Lung (tissue), 11 donors: ENCODE measurements at regions not wholly inside any gene's neighbourhood (a gene's known extent, or its start where the extent isn't known, plus 50 kb on each side); places are given as distances from the start of the nearest gene placed in this dataset.

Source experiments
- ATAC-seq: fragments of 200-7000 bp; cut with Tn5 transposase; one replicate; pipeline ENCODE4 v1.9.1; 2020; ENCODE audit warnings: moderate number of reproducible peaks; ENCODE audit not compliant: insufficient read depth, low FRiP score
- DNase-seq, 3 donors: peaks; one replicate each; pipeline ENCODE4 v3.0.0-alpha.2; 2013 to 2017
- H3K27ac ChIP-seq, 2 donors: one replicate each; pipeline ENCODE4 v1.5.1; 2013; ENCODE audit warnings: mild to moderate bottlenecking in 2 of 2, moderate library complexity in 2 of 2, control low read depth in 1 of 2, inconsistent platforms in 1 of 2, low read depth in 1 of 2, low read length in 1 of 2
- H3K27me3 ChIP-seq, 3 donors: one replicate each; pipeline ENCODE4 v1.5.1; 2013; ENCODE audit warnings: low read length in 2 of 3; ENCODE audit not compliant: control insufficient read depth in 3 of 3, insufficient read depth in 3 of 3
- H3K36me3 ChIP-seq, 4 donors: one replicate each; pipeline ENCODE4 v1.5.1; 2013; ENCODE audit warnings: low read length in 4 of 4, mild to moderate bottlenecking in 1 of 4, moderate library complexity in 1 of 4; ENCODE audit not compliant: control insufficient read depth in 4 of 4, insufficient read depth in 4 of 4
- H3K4me1 ChIP-seq, 5 donors: one replicate each; pipeline ENCODE4 v1.5.1; 2013; ENCODE audit warnings: low read length in 5 of 5, mild to moderate bottlenecking in 2 of 5, moderate library complexity in 1 of 5; ENCODE audit not compliant: control insufficient read depth in 5 of 5, insufficient read depth in 5 of 5
- H3K4me3 ChIP-seq: one replicate; pipeline ENCODE4 v1.5.1; 2013; ENCODE audit warnings: mild to moderate bottlenecking, control low read depth, moderate library complexity
- H3K9ac ChIP-seq, 2 donors: one replicate each; pipeline ENCODE4 v1.5.1; 2013; ENCODE audit warnings: low read length in 2 of 2, control low read depth in 1 of 2; ENCODE audit not compliant: insufficient read depth in 1 of 2
- H3K9me3 ChIP-seq, 4 donors: one replicate each; pipeline ENCODE4 v1.5.1; 2013; ENCODE audit warnings: low read length in 3 of 4, mild to moderate bottlenecking in 1 of 4, moderate library complexity in 1 of 4; ENCODE audit not compliant: control insufficient read depth in 4 of 4, insufficient read depth in 3 of 4
- WGBS, 2 donors: extraction: QIAGEN DNeasy Blood & Tissue Kit; methylation state at CpG; one replicate each; pipeline ENCODE4 v1.1.7; 2013; 5-methylcytosine and 5-hydroxymethylcytosine counted together
- TF ChIP-seq, protein P1 (sequence below): IDR thresholded peaks from 2 replicates; pipeline ENCODE4 v1.5.1; 2012; ENCODE audit warnings: mild to moderate bottlenecking; ENCODE audit errors: control extremely low read depth, extremely low read depth
- donor health status: control.
- donor health status: control.
- donor health status: Bipolar disorder and iron deficiency.
- donor health status: healthy.
- donor health status: DM: yes; HTN: yes; CAD: no.

DNA sequence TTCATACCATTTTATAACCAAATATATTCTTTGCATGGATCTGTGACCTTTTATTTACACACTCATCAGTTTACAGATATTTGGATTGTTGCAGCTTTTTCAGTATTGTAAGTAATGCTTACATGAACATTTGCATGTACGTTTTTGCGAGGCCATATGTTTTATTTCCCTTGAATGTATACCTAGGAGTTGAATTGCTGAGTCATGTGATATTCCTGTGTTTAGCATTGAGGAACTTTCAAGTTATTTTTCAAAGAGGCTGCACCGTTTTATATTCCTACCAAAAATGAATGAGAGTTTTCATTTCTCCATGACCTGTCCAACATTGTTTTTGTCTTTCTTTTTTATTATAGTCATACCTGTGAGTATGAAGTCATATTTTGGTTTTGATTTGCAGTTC is 392.1 kb downstream of the CNTNAP4 start:
- Histone ChIP-seq H3K36me3 (no peaks in the 10 kb centered on the region), H3K4me1 (no peaks in the 10 kb centered on the region), H3K9ac (no peak overlapping the region), H3K27ac (no peak overlapping the region), H3K4me3 (no peak overlapping the region), H3K27me3 (no peaks in the 10 kb centered on the region), H3K9me3 (no peaks in the 10 kb centered on the region)
- no peak for DNase-seq
- no peak for ATAC-seq
- WGBS, 2 donors: 34 to 61% methylated on average over 3 of the region's 3 CpGs
- TF ChIP-seq, protein P1, sequence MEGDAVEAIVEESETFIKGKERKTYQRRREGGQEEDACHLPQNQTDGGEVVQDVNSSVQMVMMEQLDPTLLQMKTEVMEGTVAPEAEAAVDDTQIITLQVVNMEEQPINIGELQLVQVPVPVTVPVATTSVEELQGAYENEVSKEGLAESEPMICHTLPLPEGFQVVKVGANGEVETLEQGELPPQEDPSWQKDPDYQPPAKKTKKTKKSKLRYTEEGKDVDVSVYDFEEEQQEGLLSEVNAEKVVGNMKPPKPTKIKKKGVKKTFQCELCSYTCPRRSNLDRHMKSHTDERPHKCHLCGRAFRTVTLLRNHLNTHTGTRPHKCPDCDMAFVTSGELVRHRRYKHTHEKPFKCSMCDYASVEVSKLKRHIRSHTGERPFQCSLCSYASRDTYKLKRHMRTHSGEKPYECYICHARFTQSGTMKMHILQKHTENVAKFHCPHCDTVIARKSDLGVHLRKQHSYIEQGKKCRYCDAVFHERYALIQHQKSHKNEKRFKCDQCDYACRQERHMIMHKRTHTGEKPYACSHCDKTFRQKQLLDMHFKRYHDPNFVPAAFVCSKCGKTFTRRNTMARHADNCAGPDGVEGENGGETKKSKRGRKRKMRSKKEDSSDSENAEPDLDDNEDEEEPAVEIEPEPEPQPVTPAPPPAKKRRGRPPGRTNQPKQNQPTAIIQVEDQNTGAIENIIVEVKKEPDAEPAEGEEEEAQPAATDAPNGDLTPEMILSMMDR: no peak

DNA sequence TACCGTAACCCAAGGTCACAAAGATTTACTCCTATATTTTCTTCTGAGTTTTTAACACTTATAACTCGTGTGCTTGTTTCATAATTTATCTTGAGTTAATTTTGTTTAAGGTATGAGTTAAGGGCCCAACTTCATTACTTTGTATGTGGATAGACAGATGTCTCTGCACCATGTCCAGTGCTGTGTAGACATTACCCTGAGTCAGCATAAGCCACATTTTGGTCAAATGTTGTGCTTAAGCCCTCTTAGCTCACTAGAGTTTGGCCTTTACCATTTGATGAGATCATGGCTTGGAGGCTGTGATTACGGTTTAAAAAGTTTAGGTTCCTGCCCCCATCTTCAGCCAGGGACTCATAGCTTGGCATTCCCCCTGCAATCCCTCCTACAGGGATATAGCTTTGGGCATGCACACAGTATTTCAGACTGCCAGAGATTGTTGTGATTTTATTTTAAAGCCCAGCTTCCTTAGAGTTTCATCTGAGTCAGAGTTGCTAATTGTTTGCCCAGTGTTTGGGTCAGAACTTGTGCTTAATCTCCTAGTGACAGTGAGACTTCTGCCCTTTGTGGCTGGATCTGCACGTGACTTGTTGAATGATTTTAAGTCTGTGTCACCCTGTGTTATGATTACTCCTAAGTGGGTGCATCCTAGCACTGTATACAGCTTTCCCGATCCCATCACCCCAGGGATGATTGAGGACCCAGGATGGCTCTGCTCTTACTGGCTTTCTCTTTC is 393.1 kb downstream of the CNTNAP4 start:
- DNase-seq: no peak
- ATAC-seq: no peak
- no peaks in the 10 kb centered on the region for H3K27me3 ChIP-seq
- H3K4me3 ChIP-seq: no peak overlapping the region
- no peaks in the 10 kb centered on the region for H3K9me3 ChIP-seq
- H3K4me1 ChIP-seq: peaks cover 0 to 3% (median 0%) of the 10 kb centered on the region in 5 donors
- H3K9ac ChIP-seq: no peak overlapping the region
- TF ChIP-seq, protein P1: no peak
- no peaks in the 10 kb centered on the region for H3K36me3 ChIP-seq
- no peak overlapping the region for H3K27ac ChIP-seq
- 68 to 75% methylated on average over 5 of the region's 5 CpGs for WGBS, 2 donors

DNA sequence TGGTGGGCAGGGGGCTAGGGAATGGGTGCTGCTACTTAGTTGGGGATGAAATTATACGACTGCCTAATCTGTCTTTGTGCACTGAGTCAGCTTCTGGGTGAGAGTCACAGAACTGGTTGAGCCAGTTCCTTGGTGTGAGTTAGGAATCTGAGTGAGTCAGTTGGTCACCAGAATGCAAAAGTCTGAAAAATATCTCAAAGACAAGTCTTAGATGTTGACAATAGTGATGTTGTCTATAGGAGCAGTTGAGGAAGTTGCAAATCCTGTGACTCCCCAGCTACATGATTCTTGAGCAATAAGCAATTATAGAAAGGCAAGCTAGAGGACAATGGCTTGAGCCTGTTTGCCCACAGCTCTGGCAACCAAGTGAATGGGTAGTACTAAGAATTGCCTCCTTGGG is 399.2 kb downstream of the CNTNAP4 start:
- DNase-seq: peak; percentile 14 to 20 (median 18)
- WGBS, 2 donors: 61 to 64% methylated on average over 1 of the region's 1 CpG
- ATAC-seq: no peak
- H3K4me3 ChIP-seq: no peak overlapping the region
- peaks cover 0 to 4% (median 0%) of the 10 kb centered on the region in 5 donors for H3K4me1 ChIP-seq
- H3K27me3 ChIP-seq: no peaks in the 10 kb centered on the region
- H3K36me3 ChIP-seq: no peaks in the 10 kb centered on the region
- no peak overlapping the region for H3K9ac ChIP-seq
- H3K9me3 ChIP-seq: no peaks in the 10 kb centered on the region
- H3K27ac ChIP-seq: no peak overlapping the region
- TF ChIP-seq, protein P1: no peak

DNA sequence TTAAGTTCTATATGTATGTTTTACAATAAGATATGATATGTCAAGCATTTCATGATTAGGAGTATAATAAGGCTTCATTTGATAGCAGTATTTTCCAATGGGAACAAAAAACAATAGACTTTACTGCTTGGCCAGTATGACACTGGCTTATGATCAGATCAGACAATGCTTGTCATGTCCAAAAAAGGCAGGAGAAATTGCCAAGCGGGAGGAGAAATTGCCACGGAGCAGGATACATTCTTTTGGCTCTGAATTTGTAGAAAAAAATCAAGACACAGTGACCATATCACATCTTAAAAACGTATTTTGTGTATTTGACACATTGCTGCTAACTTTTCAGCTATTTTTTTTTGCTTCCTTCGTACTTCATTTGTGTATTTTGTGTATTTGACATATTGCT is 404.1 kb downstream of the CNTNAP4 start:
- TF ChIP-seq, protein P1: no peak
- Histone ChIP-seq H3K9me3 (no peaks in the 10 kb centered on the region), H3K4me1 (no peaks in the 10 kb centered on the region), H3K27ac (no peak overlapping the region), H3K27me3 (no peaks in the 10 kb centered on the region), H3K9ac (no peak overlapping the region), H3K4me3 (no peak overlapping the region), H3K36me3 (no peaks in the 10 kb centered on the region)
- WGBS, 2 donors: 62 to 73% methylated on average over 4 of the region's 4 CpGs
- DNase-seq (peak in 1 of 3 donors; percentile 8), ATAC-seq (no peak)
